SIG-M5 treated with dmso at 0.1 percent for 504 hours (cell line): ENCODE measurements at regions not wholly inside any gene's neighbourhood (a gene's known extent, or its start where the extent isn't known, plus 50 kb on each side); places are given as distances from the start of the nearest gene placed in this dataset.
"Not testable (repeated sequence)": the region's sequence is repeated elsewhere in the genome, so short reads cannot be mapped to it uniquely, and the experiment has no call there.

Experiments used
- DNase-seq: peaks from one replicate; lab custom pipeline; 2025; ENCODE audit not compliant: unreplicated experiment; lab: John Stamatoyannopoulos, UW

- no peak for DNase-seq
Measured at GRCh38 chr4:75422998-75423397, 91.2 kb downstream of the RCHY1 start.

DNA sequence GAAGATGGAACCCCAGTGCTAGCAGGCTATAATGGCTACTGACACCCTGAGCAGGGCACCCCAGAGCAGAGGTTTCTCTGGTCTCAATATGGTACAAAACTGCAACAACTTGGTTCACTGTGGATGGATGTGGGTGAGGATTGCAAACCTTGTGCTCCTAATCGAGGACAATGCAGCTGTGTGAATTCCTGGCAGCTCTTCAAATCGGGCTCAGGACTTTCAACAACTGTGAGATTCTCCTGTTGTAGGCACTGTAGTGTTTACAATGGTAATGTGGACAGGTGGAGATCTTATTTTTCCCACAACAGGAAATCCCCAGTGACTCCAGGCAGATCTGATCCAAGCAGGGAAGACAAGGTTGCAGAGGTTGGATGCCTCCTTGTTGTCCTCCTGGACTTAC is 101.5 kb downstream of the RCHY1 start:
- DNase-seq, result no peak

DNA sequence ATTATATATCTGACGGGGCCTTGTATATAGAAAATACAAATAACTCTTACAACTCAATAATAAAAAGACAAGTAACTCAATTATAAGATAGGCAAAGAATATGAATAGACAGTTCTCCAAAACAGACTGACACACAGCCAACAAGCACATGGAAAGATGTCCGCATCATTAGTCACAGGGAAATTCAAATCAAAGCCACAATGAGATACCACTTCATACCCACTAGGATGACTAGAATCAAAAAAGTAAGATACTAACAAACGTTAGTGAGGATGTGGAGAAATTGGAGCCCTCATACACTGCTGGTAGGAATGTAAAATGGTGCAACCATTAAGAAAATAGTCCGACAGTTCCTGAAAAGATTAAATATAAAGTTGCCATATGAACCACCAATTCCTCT is 115.7 kb downstream of the RCHY1 start:
- DNase-seq, result no peak

DNA sequence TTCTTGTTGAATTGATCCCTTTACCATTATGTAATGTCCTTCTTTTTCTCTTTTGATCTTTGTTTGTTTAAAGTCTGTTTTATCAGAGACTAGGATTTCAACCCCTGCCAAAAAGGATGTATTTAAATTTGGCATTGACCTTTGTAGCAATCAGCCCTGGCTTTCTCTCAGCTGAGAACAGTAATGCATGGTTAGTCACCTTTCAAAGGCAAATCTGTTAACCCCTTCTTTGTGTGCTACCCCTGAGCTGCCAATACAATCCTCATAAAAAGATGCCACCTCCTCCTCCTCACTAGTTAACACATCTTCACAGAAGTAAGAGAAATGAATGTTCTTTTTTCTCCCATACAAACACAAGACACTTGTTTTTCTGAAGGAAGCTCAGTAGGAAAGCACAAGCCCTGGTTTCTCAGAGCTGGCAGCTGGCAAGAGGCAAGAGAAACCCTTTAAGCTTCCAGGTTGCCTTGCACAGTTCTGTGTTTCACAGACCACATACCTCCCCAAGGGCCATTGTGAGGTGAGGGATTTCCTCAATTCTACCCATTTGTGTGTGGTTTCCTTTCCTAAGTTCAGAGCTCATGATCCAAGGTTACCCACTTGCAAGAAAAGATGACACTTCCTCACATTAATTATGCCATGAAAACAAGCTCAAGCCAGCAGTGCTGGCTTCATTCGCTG is 122.6 kb downstream of the RCHY1 start:
- no peak for DNase-seq

DNA sequence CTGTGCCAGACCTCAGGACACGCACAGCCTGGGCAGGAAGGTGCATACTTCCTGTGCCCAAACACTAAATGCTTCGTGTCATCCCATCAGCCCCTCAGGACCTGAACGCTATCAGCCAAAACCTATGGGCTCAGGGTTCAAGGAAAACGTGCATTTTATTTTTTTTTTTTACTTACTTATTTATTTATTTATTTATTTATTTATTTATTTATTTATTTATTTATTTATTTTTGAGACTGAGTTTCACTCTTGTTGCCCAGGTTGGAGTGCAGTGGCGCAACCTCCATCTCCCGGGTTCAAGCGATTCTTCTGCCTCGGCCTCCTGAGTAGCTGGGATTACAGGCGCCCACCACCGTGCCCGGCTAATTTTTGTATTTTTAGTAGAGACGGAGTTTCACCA is 127.8 kb downstream of the RCHY1 start:
- DNase-seq, result not testable (repeated sequence)

GRCh38 chr4:75385106-75385505 is 129.1 kb downstream of the RCHY1 start:
- no peak for DNase-seq

DNA sequence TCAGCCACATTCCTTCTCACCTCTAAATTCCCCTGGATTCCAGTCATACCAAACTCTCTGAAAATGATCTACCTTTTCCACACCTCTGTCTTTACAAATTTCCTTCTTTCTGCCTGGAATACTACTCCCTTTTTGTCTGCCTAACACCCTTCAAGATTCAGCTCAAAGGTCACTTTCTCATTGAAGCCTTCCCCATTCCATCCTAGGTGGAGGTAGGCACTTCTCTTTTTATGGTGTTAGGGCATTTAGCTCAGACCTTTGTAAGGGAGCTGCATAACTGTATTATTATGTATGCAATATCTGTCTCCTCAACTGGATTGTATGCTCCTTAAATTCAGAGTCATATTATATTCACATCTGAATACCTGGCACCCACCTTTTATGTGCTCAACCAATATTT is 137.7 kb downstream of the RCHY1 start:
- DNase-seq, result no peak

- DNase-seq, result no peak
Measured at GRCh38 chr4:75371915-75372314, 142.3 kb downstream of the RCHY1 start.

- no peak for DNase-seq
Measured at GRCh38 chr4:75370576-75370975, 143.6 kb downstream of the RCHY1 start.

DNA sequence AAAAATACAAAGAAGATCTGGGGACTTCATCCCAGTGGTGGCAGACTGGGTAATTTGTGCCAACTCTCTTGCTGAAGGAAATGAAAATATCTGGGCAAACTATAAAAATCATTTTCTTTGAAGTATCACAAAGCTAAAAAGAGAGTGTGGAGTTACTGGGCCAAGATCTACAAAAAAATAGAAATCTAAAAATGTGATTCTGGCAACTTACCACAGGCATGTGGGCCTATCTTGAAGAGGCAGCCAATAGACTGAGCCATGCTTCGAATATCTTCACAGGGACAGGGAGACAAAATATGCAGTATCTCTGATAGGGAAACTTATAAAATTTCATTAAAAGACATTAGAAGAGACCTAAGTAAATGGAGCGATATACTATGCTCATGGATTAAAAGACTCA is 168.8 kb downstream of the RCHY1 start:
- no peak for DNase-seq

DNA sequence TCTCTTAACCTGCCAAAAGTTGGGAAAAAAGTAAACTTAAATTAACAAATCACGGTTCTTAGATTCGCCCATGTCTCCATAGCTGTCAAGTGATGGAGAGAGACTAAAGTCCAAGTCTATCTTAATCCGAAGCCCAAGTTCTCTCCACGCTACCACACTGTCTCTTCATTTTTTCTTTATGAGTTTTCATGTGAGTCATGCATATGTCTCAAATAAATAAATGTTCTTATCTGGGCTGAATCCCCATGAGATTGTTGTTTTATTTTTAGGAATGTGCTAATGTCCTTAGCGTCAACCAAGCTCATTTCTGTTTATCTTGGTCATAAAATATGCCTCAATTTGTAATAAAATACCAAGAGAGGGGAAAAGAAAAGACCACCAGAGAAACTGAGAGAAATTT is 169.3 kb downstream of the RCHY1 start:
- no peak for DNase-seq

- DNase-seq, result no peak
Measured at GRCh38 chr4:75343333-75343732, 170.9 kb downstream of the RCHY1 start.

- no peak for DNase-seq
Measured at GRCh38 chr4:75340561-75340960, 173.6 kb downstream of the RCHY1 start.

DNA sequence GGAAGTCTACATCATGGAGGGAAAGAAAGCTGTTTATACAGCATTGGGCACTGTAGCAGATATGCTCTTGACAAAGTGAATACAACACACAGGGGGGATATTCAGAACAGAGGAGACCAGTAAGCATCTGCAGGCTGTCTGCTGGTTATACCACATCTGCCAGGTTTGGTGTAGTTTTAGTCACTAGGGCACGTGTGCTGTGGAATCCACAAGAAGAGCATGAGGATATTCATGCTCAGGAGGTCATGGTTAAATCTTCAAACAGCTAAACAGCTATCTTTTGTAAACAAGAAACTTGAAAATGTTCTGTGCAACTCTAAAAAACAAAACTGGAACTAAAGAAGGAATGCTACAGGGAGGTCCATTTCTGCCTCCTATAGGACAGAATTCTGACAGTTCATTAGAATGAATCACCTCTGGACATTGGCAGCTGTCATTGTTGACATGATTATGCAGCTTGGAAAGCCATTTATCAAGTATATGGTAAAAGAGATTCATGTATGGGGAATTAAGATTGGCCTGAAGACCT is 175.8 kb downstream of the RCHY1 start:
- no peak for DNase-seq

DNA sequence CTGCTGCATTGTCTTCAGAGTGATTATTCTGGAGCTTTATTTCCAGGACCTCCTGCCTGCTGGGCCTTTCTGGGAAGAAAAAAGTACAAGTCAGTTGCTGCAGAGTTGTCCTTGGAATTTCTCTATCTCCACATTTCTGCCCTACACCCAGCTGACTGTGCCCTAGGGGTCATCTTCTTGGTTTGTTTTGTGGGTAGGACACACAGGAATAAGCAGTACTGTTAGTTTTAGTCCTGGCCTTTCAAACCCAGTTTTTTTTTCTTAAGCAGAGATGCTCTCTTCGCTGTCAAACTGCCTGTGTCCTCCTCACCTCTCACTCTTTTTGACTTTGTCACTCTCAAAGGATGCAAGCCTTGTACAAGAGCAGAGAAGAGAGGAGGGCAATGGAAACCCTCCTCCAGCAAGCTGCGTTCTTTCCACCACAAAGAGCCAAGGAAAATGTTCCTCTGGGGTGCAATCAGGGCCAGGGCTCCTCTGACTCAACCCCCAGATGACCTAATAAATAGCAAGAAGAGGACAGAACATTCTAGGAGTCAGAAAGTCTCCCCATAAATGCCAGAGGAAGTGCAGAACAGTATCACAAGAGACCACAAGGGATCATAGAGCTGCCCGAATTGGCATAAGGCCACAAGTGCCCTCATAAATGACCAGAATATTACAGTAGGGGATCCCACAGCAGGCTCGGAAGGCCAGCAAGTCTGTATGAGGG is 186.2 kb downstream of the RCHY1 start:
- DNase-seq, result no peak

- no peak for DNase-seq
Measured at GRCh38 chr4:75325318-75325979, 188.8 kb downstream of the RCHY1 start.

DNA sequence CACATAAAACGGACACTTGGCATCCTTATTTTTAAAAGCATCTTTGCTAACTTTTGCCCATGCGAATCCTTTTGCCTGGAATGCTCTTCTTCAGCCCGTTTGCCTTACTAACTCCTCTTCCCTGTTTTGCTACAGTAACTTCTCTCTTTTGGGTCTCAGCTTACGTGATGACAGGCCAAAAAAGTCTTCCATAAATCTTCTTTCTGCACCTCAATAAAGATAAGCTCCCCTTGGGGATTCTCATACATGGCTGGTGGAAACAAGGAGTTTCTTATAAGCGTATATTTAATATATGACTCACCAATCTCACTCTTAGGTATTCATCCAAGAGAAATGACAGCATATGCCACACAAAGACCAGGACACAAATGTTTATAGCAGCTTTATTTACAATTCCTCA is 192.7 kb downstream of the RCHY1 start:
- no peak for DNase-seq

- DNase-seq, result not testable (repeated sequence)
Measured at GRCh38 chr4:75317641-75318040, 196.6 kb downstream of the RCHY1 start.

- DNase-seq, result no peak
Measured at GRCh38 chr4:75308049-75308448, 206.2 kb downstream of the RCHY1 start.

DNA sequence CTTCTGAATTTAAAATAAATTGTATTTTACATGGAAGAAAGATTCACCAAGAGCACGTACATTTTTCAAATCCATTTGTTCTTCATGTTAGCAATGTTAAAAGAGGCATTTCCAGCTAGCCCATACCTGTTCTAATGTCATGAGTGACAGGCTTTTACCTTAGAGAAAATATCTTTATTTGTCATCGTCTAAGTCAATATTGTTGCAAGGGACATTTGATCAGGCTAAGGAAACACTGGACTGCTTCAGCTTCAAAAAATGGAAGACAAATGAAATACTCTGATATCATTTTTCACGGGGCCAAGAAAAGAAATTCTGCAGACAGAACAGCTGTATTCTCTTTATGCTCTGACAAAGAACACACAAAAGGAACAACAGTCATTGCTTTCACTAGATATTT is 207.7 kb downstream of the RCHY1 start:
- no peak for DNase-seq

GRCh38 chr4:75302648-75303047 is 211.6 kb downstream of the RCHY1 start:
- peak; percentile 17 for DNase-seq
